NCI-H82 treated with DMSO at 0.1 percent for 48 hours (cell line): ENCODE measurements at regions not wholly inside any gene's neighbourhood (a gene's known extent, or its start where the extent isn't known, plus 50 kb on each side); places are given as distances from the start of the nearest gene placed in this dataset.

Experiments used
- DNase-seq: peaks from one replicate; lab custom pipeline; 2025; ENCODE audit not compliant: unreplicated experiment; lab: John Stamatoyannopoulos, UW

DNA sequence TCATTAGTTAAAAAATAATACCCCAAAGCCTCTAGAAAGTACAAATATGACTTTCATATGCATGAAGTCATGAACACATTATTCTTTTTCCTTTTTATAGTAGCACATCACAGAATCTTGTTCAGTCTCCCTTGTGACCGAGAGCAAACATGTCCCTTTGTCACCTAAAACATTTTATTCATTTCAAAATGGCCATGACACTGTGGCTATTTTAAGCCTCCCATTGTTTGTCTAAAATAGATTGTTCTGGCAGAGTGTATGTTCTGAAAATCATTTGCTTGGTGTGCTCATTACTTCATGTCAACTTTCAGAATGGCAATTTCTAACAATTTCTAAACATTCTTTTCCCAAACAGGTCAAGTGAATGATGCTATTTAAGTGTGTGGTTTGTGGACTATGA is 865.0 kb downstream of the JRKL start:
- no peak for DNase-seq

DNA sequence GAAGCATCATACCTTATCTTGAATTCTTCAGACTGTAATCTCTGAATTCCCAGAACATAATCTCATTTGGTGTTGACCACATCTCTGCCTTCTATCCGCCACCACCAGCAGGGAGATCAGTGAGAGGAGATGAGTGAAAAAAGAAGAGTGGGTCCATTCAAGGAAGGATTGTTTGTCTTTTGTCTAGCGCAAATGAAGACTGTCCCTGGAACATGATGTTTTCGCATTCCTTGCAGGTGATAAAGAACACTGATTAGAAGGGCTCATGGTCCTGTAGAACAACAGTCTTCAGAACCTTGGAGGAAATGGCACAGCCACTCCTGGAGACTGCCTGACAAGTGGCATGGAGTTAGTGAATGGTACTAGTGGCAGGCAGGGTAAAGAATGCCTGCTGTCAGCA is 869.6 kb downstream of the JRKL start:
- no peak for DNase-seq

DNA sequence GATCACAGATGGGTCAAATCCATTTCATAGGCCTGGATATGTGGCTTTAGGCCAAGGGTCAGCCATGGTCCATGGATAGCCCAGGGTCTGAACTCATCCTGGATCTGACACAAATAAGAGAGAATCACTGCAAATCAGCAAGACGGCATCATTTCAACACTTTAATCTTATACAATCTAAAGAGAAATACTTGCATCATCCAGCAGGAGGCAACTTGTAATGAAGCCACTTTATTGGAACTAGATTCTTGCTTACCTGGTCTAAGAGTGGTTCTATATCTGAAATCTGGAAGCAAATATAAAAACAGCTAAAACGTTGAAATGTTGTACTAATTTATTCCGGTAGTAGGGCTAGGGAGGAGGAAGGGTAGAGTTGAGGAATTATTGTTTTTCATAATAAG is 870.1 kb downstream of the JRKL start:
- no peak for DNase-seq

DNA sequence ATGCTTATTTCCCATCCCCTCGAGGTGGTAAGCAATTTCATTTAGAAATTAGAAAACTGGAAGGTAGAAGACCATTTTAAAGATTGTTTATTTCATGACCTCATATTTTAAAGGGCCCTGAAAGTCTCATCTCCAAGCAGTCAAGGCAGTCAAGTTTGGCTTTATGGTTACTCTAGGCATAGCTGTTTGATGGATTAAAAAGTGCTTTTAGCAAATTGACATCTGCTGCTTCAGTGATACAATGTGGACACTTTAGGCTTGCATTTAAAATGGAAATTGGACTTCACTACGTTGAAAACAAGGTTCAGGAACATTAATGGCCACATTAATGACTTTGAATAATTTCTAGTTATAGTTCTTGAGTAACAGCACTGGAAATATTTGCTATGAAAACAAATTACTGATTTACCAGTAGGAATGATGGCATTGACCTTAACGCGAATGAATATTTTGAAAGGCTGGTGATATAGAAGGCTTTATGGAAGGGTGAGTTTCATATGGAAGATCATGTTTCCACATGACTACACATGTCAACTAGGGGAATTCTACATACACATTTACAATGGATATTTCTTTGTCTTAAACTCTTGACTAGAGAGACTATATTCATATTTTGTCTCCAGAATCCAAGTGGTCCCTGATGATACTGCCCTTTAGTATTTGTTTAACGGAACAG is 873.5 kb downstream of the JRKL start:
- DNase-seq, result peak; percentile 66

DNA sequence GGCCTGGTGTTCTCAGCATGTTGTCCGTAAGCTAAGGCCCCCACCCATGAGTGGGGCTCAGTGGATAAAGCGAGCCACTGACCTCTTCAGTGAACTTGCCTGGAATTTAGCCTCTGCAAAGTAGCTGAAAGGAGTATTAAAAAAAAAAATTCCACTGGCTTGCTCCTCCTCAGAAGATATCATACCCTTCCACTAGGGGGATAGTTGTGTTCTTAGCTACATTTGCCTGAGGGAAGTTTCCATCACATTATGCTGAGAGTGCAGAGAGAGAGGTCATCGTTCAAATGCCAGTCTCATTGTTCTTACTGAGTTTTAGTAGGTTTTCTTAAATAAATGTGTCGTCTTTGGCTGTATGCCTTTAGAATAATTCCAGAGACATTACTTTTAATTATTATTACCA is 879.7 kb downstream of the JRKL start:
- no peak for DNase-seq

DNA sequence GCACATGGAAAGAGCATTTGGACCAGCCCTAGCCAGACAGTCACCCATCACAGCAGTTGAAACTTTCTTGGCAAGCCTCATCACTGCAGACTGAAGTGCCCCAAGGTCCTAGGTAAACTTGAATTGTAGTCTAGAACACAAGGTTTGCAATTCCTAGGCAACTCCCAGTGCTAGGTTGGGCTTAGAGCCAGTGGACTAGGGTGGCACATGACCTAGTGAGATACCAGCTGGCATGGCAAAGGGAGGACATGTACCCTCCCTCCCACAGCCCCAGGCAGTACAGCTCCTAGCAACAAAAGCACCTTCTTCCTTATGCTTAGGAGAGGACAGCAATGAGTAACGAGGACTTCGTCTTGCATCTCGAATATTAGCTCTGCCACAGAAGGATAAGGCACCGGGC is 889.5 kb downstream of the JRKL start:
- DNase-seq, result no peak

DNA sequence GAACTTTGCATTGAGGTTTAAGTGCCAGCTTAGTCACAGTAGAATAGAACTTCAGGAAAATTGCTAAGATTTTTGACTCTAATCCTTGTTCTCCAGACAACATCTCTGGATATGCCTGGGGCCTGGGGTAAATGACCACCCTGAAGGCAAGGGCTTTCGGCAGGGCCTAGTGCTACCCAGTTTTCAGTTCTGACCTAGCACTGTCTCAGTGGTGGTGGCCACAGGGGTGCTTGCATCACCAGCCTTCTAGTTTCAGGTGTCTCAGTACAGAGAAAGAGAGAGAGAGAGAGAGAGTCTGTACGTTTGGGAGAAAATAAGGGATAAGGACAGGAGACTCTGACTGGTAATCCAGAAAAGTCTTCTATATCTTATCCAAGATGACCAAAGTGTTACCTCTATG is 890.5 kb downstream of the JRKL start:
- no peak for DNase-seq

DNA sequence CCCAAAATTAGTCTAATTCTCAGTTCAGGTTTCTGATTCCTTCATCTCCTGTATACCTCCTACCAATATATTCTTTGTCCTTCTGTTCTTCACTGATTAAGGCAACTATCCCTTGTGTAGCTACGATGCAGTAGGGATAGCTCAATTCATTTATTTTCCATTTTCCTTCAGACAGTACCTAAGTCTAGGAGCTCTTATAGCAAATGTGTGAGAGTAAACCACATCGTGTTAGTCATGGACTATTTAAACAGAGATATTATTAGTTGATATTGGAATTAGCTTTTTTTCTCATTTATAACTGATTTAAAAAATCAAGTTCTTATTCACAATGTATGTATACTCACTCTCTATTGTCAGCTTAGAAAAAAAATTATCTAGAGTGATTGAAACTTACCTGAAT is 900.0 kb downstream of the JRKL start:
- no peak for DNase-seq

DNA sequence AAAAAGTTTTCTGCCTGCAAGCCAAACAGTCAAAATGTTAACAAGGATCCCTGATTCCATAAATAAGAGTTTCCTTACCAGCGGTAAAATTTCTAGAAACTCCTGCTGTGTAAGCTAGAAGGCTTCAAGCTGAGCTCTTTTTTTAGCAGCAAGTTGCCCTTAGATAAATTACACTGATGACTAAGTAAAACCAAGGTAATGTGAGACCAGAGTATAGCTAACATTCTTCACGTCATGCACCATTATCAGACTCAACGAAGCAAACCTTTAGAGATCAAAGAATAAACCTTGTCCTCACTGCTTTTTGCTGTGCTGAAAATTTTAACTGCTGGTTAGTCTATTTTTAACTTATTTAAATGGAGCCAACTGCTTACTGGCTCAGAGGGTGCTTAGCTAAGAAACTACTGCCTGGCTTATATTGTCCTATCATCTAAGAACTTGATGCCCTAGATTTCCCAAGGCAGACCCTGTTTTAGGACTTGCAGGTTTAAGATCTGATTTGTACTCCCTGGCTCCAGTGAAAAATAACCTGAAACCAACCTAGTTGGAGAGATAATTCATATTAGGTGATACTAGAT is 900.7 kb downstream of the JRKL start:
- DNase-seq, result no peak

DNA sequence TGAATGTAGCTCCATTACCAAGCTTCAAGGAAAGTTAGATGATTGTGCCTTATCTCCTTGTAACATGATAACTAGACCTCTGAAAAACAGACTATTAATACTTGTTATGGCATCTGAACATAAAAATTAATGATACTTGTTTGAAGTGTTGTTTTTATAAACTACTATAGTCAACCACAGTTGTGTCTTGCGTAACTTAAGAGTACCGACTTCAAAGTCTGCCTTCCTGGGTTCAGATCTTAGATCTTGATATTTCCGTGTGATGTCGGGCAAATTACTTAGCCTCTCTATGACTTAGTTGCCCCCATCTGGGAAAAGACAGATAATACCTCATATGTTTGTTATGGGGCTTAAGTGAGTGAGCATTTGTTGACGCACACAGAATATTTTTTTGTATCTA is 906.5 kb downstream of the JRKL start:
- DNase-seq, result no peak

DNA sequence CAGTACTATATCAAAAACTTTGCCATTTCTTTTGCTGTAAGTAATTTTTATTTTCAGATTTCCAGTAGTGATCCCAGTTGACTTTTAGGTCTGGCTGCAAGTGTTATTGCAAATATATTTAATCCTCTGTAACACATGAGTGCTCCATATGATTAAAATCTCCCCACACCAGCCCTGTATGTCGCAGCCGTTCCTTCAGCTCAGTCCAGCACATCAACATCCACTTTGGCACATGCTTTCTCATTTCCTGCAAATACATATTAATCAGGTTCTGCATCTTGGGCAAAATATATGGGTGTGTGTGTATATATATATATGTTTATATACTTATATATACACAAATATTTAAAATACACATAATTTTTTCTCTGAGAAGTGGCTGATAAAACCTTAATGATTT is 919.5 kb downstream of the JRKL start:
- no peak for DNase-seq

DNA sequence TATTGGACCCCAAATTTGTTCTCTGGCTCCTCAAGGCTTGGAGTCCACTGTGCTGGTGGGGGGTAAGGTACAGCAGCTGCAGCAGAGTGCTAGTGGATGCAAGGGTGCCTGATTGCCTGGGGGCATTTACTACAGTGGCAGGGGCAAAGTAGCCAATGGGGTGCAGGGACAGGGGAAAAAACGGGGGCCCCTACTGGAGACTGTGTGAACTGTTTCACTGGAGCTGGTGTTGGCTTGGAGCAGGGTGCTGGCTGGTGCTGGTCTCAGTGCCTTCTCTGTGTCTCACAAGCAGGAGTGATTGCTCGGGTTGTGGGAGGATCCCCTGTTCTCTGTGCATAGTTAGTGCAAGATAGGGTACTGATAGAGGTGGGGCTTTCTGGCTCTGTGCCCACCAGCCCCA is 935.9 kb downstream of the JRKL start:
- no peak for DNase-seq

DNA sequence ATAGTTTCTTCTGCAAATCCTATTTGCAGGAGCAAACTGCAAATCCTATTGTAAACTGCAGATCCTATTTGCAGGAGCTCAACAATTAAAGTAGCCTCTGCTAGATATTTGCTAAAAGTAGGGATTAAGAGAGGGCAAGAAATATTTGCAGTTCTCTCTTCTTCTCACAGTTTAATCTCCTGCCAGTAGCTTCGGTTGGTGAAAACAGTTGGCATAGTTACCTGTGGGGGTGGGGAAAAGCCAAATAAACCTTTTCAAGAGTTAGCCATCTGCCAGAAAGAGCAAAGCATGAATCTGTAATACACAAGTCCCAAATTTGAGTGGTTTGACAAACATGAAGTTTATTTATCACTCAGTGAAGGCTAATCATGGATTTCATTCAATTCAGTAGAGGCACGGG is 942.5 kb downstream of the JRKL start:
- peak; percentile 95 for DNase-seq

DNA sequence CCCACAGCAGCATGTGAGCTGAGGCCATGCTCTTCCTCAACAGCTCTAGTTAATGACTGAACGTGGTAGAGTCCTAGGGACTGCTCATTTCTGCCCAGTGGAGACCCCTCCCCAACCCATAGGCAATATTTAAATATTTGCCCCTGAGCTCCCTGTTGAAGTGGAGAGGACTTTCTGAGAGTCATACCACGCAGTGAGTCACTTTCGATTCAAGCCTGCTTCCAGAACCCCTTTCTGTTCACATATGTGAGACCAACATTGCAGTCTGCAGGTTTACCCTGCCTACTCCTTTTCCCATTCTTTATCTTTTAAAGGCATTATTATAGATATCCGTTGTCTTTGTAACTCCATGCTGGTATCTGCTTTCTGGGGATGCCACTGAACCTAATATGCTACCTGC is 946.3 kb downstream of the JRKL start:
- no peak for DNase-seq

DNA sequence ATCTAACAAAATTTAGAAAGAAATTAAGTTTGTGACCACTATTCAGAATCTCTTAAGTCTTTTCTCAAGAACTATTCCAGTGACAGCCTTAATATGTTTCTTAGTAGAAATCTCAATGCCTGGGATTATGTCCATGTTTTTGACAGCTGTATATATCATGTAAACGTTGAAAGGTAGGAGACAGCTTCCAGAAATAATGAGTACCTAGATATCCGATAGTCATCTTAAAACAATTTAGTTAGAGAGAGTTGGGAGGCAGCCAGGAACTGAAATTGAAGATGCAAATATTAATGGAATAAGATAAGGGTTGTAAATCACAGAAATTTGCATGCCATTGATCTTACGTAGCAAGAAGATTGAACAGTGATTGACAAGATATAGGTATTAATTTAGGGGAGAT is 955.2 kb downstream of the JRKL start:
- DNase-seq, result no peak

DNA sequence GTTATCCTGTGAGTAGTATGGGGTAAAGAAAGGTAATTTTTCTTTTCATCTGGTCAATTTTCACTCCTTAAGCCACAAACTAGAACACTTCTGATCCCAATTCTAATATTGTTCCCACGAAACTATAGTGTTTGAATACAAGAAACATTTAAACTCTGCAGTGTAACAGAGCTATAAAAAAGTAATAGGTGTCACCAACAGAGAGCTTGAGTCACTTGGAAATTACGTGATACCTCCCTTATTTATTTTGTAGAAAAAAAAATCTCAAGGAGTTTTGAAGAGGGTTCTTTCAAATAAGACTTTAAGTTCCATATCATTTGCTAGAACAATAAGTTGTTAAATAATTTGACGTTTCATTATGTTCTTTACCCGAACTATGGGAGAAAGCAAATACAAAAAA is 959.4 kb downstream of the JRKL start:
- no peak for DNase-seq

DNA sequence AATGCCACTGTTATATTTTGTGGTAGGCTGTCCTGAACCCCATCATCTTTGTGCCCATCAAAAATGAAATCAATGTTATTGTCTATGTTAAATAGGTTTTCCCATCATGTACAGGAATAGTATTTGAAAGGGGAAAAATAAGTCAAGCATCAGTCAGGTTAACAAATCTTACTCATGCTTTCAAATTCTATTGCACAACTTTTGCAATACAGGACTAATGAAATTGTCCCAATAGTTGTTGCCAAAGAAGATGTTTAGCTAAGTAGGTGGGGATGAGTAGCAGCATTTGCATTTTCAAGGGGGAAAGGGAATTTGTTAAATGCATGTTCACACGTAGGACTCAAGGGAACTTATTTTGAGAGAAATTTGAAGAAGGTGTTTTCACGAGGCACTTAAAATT is 962.1 kb downstream of the JRKL start:
- no peak for DNase-seq

DNA sequence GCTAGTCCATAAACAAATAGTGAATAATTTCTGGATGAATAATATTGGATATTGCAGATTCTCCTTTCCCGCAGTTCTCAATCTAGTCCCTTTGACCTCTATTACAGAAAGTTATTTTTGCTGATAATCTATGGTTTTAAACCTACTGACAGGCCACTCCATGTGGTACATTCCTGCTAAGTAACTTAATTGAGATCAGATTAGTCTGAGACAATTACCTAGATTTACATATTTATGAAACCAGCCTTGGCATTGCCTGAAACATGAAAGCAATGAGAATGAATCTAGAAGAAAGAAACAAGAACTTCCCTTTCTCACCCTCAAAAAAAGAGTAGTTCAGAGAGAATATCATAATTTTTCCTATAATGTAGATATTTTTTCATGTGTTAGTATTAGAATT is 964.2 kb downstream of the JRKL start:
- peak; percentile 81 for DNase-seq

DNA sequence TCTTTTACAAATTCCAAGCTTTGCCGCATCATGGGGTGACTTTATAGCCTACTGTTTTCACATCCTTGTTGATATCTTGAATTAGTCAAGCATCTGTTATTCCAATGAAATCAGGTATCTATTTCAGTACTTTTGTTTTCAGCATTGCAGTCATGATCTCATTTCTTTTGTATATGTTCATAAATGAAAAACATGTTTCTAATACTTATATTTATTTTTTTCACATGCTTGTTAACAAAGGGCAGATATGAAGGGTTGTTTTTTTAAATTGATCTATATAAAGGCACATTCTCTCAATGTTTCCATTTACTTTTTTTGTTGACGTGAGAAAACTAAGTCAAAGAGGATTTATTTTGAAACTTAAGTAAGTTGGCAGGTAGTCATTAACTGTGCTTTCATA is 964.8 kb downstream of the JRKL start:
- DNase-seq, result peak; percentile 56

DNA sequence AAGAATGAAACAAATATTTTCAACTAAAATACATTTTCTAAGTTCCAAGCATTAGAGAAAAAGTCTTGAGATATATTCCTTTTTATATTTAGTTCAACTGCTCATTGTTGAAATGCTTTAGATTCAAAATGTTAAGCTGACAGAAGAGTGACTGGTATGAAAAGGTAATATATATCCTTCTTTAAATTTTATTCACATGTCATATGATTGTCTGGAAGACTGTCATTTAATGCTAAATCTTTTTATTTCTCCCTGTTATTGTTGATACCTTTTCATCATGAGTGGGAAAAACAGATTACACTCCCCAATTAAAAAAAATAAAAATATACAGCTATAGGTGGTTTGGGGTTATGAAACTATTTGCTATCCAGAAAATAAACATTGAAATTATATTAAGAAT is 965.4 kb downstream of the JRKL start:
- no peak for DNase-seq

DNA sequence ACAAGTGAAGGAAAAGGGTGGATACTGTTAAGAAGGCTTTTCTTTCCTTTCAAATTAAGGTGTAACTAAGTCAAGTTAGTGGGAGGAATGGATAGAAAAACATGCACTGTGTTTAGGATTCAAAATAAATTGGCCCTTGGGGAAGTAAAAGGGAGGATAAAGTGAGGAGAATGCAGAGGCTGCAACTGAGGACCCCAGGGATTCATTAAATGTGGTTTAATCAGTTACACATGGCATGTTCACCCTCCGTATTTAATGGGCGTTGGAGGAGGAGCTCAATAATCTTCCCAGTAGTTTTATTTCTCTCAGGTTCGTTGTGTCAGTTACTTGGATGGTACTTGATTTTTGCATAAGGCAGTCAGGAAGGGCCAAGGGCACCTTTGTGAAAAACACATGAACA is 966.3 kb downstream of the JRKL start:
- peak; percentile 84 for DNase-seq

DNA sequence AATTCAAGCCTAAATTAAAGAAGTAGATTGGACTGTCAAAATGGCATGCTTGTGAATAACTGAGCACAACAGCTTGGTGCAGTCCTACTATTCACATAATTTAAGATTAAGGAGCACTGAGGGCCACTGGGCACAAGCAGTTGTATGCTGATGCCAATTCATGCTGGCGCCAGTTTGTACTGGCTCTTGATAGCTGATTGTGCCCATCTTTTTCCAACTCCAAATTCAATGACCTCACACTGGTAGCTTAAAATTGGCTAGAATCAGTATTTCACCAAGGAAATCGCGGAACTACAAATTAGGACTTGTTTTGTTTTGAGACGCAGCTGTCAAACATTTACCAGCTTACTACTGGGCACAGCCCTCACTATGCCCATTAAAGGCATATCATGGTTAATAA is 969.2 kb downstream of the JRKL start:
- no peak for DNase-seq

DNA sequence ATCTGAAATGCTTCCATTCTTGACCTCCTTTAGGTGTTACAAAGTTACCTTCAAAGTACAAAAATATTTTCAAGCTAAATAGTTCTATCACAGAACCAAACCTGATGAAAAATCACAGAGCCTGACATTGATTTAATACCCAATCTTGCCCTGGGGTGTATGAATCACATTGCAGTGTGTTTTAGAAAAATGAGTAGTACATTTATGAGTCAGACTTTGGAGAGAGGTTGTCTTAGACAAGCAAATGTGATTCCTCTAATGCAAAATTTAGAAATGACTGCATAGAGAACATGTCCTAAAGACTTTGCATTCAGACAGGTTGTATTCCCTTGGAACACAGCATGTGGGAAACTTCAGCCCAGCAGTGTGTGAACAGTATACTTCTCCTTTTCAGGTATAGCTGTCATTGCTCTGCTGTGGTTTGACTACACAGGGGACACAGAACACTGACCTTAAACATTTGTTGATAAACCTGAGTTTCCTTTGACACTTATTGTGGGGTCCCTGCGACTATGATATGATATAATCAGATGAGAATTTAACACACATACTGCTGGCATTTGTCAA is 972.1 kb downstream of the JRKL start:
- no peak for DNase-seq
